A549 (cell line): ENCODE measurements at regions not wholly inside any gene's neighbourhood (a gene's known extent, or its start where the extent isn't known, plus 50 kb on each side); places are given as distances from the start of the nearest gene placed in this dataset.
"Not testable (repeated sequence)": the region's sequence is repeated elsewhere in the genome, so short reads cannot be mapped to it uniquely, and the experiment has no call there.

Experiments
- ATAC-seq, 2 experiments: fragments of 200-7000 bp in 1 of 2; fragments of >200 bp in 1 of 2; cut with Nextera tagmentation in 1 of 2; cut with Tn5 transposase in 1 of 2; 3 replicates each; pipeline versions ENCODE4 v1.8.0 to v1.9.1; 2018 to 2020; ENCODE audit warnings: mild to moderate bottlenecking in 1 of 2, moderate library complexity in 1 of 2
- CTCF ChIA-PET: fragments of 300-600 bp; sonication (Branson Sonifier 250); formaldehyde crosslinking; extraction: SDS; loops from one replicate; lab custom pipeline; 2021; ENCODE audit warnings: antibody characterized with exemption, inconsistent platforms; lab: Yijun Ruan, JAX
- POLR2A ChIA-PET: fragments of 350-600 bp; formaldehyde crosslinking; extraction: SDS; loops from one replicate; lab custom pipeline; 2021; ENCODE audit warnings: antibody characterized with exemption, inconsistent platforms; lab: Yijun Ruan, JAX
- DNase-seq, 2 experiments: peaks; one replicate each; pipeline versions ENCODE4 v3.0.0 to v3.0.0-alpha.2; 2011 to 2016; ENCODE audit warnings: low read depth in 1 of 2, low spot score in 1 of 2
- FAIRE-seq: peaks from 2 replicates; lab custom pipeline; 2011; peaks lifted over from hg19 to GRCh38; lab: Jason Lieb, UNC
- H3K27ac ChIP-seq, 2 experiments: fragments of >200 bp; sonication (Bioruptor Twin); formaldehyde crosslinking; 3 replicates each; pipeline ENCODE4 v1.5.1; 2016 to 2017
- H3K4me1 ChIP-seq: fragments of >200 bp; sonication (Bioruptor Twin); formaldehyde crosslinking; 3 replicates; pipeline ENCODE4 v1.6.1; 2016
- H3K4me2 ChIP-seq: fragments of >200 bp; sonication (Bioruptor Twin); formaldehyde crosslinking; 3 replicates; pipeline ENCODE4 v1.6.1; 2016
- H3K4me3 ChIP-seq: fragments of >200 bp; sonication (Bioruptor Twin); formaldehyde crosslinking; 3 replicates; pipeline ENCODE4 v1.5.1; 2016
- H3K9me3 ChIP-seq: fragments of >200 bp; sonication (Bioruptor Twin); formaldehyde crosslinking; 3 replicates; pipeline ENCODE4 v1.6.1; 2016
- ESRRA ChIP-seq: fragments of 150-350 bp; IDR thresholded peaks from 2 replicates; pipeline ENCODE4 v1.6.1; 2014; ENCODE audit warnings: mild to moderate bottlenecking, low read length, borderline replicate concordance
- FOSL2 ChIP-seq, 2 experiments: fragments of 450-650 bp in 1 of 2; fragments of >200 bp in 1 of 2; sonication (Bioruptor Twin) in 1 of 2; formaldehyde crosslinking; IDR thresholded peaks; 2 replicates each; pipeline versions ENCODE4 v1.5.0 to v1.6.1; 2016 to 2020; ENCODE audit warnings: mild to moderate bottlenecking in 1 of 2, moderate library complexity in 1 of 2
- HEYL ChIP-seq: fragments of 250-450 bp; sonication (Bioruptor Pico); IDR thresholded peaks from 2 replicates; pipeline ENCODE4 v1.8.0; 2021; ENCODE audit warnings: mild to moderate bottlenecking, moderate library complexity
- HOXA7 ChIP-seq: fragments of 250-450 bp; sonication (Bioruptor Pico); IDR thresholded peaks from 2 replicates; pipeline ENCODE4 v1.5.0; 2020; ENCODE audit warnings: mild to moderate bottlenecking, moderate library complexity
- MAZ ChIP-seq: fragments of 150-350 bp; IDR thresholded peaks from 2 replicates; pipeline ENCODE4 v1.6.1; 2014; ENCODE audit warnings: antibody characterized with exemption, low read depth, low read length, borderline replicate concordance
- RARB ChIP-seq: fragments of 250-450 bp; sonication (Bioruptor Pico); IDR thresholded peaks from 2 replicates; pipeline ENCODE4 v1.8.0; 2021; ENCODE audit warnings: mild to moderate bottlenecking, moderate library complexity
- RFX5 ChIP-seq: fragments of 450-650 bp; IDR thresholded peaks from 2 replicates; pipeline ENCODE4 v1.7.1; 2014; ENCODE audit warnings: antibody characterized with exemption, mild to moderate bottlenecking, moderate library complexity
- RNF2 ChIP-seq: fragments of 200-600 bp; sonication (generic); IDR thresholded peaks from 2 replicates; pipeline ENCODE4 v1.6.1; 2016; ENCODE audit warnings: low read depth, mild to moderate bottlenecking, antibody characterized with exemption, moderate library complexity, borderline replicate concordance
- SMC3 ChIP-seq: fragments of >200 bp; sonication (Bioruptor Twin); formaldehyde crosslinking; IDR thresholded peaks from 3 replicates; pipeline ENCODE4 v1.6.1; 2018; ENCODE audit warnings: inconsistent platforms
- ZFP36 ChIP-seq: fragments of 450-650 bp; IDR thresholded peaks from 2 replicates; pipeline ENCODE4 v1.6.1; 2014; ENCODE audit warnings: borderline replicate concordance; ENCODE audit not compliant: partially characterized antibody
- WGBS: methylation state at CpG from one replicate; pipeline ENCODE4 v1.1.6; 2017; ENCODE audit errors: missing lambda C conversion rate; 5-methylcytosine and 5-hydroxymethylcytosine counted together
- TF ChIP-seq, protein P1 (sequence below): fragments of >200 bp; sonication (Bioruptor Twin); formaldehyde crosslinking; IDR thresholded peaks from 3 replicates; pipeline ENCODE4 v1.5.1; 2016
- TF ChIP-seq, protein P2 (sequence below): fragments of 150-350 bp; IDR thresholded peaks from 2 replicates; pipeline ENCODE4 v1.6.1; 2014; ENCODE audit warnings: low read depth, mild to moderate bottlenecking, low read length
- TF ChIP-seq, protein P3 (sequence below): fragments of 250-450 bp; sonication (Bioruptor Pico); IDR thresholded peaks from 2 replicates; pipeline ENCODE4 v1.5.0; 2021; ENCODE audit warnings: mild to moderate bottlenecking, moderate library complexity, borderline replicate concordance

DNA sequence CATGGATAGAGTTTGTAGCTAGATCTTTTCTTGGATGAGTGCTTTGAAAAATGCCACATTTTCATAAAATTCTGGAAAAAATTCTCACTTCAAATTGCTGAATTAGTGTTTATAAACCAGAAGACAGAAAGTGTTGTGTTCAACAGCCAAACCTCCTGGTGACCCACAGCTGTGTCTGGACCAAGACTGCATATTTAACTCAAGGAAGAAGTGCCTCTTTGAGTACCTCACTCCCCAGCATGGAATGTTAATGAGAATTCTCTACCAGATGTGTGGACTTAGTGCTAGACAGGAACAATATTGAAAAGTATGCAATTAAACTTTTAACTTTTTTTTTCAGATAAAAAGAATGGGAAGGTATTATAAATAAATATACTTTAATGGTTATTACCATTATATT, 609.3 kb downstream of the COL12A1 start (continued):
- TF ChIP-seq, protein P1, sequence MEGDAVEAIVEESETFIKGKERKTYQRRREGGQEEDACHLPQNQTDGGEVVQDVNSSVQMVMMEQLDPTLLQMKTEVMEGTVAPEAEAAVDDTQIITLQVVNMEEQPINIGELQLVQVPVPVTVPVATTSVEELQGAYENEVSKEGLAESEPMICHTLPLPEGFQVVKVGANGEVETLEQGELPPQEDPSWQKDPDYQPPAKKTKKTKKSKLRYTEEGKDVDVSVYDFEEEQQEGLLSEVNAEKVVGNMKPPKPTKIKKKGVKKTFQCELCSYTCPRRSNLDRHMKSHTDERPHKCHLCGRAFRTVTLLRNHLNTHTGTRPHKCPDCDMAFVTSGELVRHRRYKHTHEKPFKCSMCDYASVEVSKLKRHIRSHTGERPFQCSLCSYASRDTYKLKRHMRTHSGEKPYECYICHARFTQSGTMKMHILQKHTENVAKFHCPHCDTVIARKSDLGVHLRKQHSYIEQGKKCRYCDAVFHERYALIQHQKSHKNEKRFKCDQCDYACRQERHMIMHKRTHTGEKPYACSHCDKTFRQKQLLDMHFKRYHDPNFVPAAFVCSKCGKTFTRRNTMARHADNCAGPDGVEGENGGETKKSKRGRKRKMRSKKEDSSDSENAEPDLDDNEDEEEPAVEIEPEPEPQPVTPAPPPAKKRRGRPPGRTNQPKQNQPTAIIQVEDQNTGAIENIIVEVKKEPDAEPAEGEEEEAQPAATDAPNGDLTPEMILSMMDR = no peak

DNA sequence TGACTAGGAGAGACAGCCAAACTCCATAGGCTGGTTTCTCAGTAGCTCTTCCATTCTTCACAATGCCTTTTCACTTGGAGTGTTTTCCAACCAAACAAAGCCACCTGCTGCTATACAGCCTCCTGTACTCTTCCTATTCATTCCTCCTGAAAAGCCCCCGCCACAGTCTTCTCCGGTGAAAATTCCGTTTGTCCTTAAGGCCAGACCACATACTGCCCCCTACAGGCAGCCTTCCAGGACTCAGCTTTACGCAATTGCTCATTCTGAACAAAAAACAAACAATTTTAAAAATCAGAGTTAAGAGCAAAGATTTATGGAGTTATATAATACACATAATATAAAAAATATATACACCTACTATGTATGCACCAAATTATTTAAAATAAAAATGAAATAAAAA, 611.5 kb downstream of the COL12A1 start:
- POLR2A ChIA-PET, H3K4me3 ChIP-seq, FAIRE-seq, H3K4me2 ChIP-seq, H3K27ac ChIP-seq, CTCF ChIA-PET, DNase-seq, ATAC-seq, H3K9me3 ChIP-seq: not testable (repeated sequence)
- WGBS = 100% methylated on average over 1 of the region's 4 CpGs
- H3K4me1 ChIP-seq = peaks cover 12% of the 10 kb centered on the region; the same call in 2 of the 3 replicates

DNA sequence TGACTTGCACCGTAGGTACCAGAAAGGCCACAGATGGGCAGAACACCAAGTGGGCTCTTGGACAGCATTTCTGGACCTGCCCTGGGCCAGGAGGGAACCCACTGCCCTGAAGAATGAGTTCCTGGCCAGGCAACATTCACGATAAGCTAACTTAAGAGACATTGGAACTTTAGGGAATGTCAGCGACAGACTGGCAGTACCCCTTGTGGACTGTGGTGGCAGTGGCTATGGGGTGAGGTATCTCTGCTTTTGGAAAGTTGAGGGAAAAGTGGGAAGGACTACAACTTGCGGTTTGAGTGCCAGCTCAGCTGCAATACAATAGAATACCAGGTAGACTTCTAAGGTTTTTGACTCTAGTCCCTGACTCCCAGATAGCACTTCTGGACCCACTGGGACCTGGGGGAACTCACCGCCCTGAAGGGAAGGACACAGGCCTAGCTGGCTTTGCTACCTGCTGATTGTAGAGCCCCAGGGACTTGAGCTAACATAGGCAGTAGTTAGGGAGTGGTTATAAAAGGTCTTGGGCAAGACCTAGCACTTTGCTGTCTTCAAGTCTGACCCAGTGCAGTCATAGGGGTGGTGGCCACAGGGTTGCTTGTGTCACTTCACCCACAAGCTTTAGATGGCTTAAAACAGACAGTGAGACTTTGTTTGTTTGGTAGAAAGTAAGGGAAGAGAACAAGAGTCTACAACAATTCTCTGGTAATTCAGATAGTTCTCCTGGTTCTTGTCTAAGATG, 617.6 kb downstream of the COL12A1 start:
- ATAC-seq (no peak), DNase-seq (no peak), FAIRE-seq (no peak)
- WGBS = 80% methylated on average over 4 of the region's 5 CpGs
- Histone ChIP-seq H3K27ac (no peak overlapping the region), H3K4me1 (peaks cover 7% of the 10 kb centered on the region; the same call in 1 of the 3 replicates), H3K4me3 (no peak overlapping the region), H3K4me2 (no peak overlapping the region), H3K9me3 (0 out of 3 replicates have a peak, but pooled peaks cover 2% of the 10 kb centered on the region)
- TF ChIP-seq RNF2 (no peak), HOXA7 (no peak), FOSL2 (IDR thresholded peaks at IDR 0.05) (no peak), FOSL2 (CRISPR knock-in tag; IDR thresholded peaks at IDR 0.05) (no peak), ESRRA (no peak)
- TF ChIP-seq, protein P2, sequence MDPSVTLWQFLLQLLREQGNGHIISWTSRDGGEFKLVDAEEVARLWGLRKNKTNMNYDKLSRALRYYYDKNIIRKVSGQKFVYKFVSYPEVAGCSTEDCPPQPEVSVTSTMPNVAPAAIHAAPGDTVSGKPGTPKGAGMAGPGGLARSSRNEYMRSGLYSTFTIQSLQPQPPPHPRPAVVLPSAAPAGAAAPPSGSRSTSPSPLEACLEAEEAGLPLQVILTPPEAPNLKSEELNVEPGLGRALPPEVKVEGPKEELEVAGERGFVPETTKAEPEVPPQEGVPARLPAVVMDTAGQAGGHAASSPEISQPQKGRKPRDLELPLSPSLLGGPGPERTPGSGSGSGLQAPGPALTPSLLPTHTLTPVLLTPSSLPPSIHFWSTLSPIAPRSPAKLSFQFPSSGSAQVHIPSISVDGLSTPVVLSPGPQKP = no peak
- TF ChIP-seq, protein P1 = no peak
- ChIA-PET POLR2A (no interaction called here), CTCF (interaction anchor here (1.1 kb wide), 1 partner anchor 75 kb away, joined by 3 read pairs; no protein-coding TSS in a partner anchor)

DNA sequence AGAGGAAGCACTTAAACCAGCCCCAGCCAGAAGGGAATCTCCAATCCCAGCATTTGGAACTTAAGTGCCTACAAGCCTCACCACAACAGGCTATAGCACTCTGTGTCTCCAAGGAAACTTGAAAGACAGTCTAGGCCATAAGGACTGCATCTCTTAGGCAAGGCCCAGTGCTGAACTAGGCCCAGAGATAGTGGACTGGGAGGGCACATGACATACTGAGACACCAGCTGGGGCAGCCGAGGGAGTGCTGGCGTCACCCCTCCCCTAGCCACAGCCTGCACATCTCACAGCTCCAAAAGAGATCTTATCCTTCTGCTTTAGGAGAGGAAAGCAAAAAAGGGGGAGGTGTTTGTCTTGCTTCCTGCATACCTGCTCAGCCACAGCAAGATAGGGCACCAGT, 618.5 kb downstream of the COL12A1 start:
- DNase-seq (no peak), ATAC-seq (no peak), FAIRE-seq (no peak)
- no peak overlapping the region for H3K4me3 ChIP-seq
- 100% methylated on average over 2 of the region's 2 CpGs for WGBS
- ChIA-PET CTCF (no interaction called here), POLR2A (no interaction called here)
- H3K4me2 ChIP-seq = no peak overlapping the region
- H3K27ac ChIP-seq = no peak overlapping the region
- peaks cover 7% of the 10 kb centered on the region; the same call in 1 of the 3 replicates for H3K4me1 ChIP-seq
- no peaks in the 10 kb centered on the region for H3K9me3 ChIP-seq
- no peak for TF ChIP-seq HEYL (CRISPR knock-in tag)
- TF ChIP-seq ZFP36 = no peak
- TF ChIP-seq RARB = no peak
- no peak for TF ChIP-seq SMC3
- TF ChIP-seq RFX5 = no peak
- TF ChIP-seq, protein P3, sequence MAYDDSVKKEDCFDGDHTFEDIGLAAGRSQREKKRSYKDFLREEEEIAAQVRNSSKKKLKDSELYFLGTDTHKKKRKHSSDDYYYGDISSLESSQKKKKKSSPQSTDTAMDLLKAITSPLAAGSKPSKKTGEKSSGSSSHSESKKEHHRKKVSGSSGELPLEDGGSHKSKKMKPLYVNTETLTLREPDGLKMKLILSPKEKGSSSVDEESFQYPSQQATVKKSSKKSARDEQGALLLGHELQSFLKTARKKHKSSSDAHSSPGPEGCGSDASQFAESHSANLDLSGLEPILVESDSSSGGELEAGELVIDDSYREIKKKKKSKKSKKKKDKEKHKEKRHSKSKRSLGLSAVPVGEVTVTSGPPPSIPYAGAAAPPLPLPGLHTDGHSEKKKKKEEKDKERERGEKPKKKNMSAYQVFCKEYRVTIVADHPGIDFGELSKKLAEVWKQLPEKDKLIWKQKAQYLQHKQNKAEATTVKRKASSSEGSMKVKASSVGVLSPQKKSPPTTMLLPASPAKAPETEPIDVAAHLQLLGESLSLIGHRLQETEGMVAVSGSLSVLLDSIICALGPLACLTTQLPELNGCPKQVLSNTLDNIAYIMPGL (CRISPR knock-in tag) = no peak
- TF ChIP-seq MAZ = no peak
